ENCODE measurements at regions not wholly inside any gene's neighbourhood (a gene's known extent, or its start where the extent isn't known, plus 50 kb on each side); places are given as distances from the start of the nearest gene placed in this dataset.

- TF ChIP-seq CHD7 (IDR thresholded peaks at IDR 0.05; ENCODE audit: insufficient replicate concordance, low read length) (no peak), SRF (IDR thresholded peaks at IDR 0.05; ENCODE audit: low read depth, low read length) (no peak), USF2 (IDR thresholded peaks at IDR 0.05; ENCODE audit: low read length) (no peak), YY1 (IDR thresholded peaks at IDR 0.05; ENCODE audit: low read depth, low read length) (no peak), MAX (IDR thresholded peaks at IDR 0.05) (no peak), CEBPB (IDR thresholded peaks at IDR 0.05; ENCODE audit: low read depth, low read length) (no peak), TAF7 (optimal IDR thresholded peaks at IDR 0.05; ENCODE audit: borderline replicate concordance, low read depth, low read length) (no peak)
Observed at GRCh38 chr13:68378294-68378693, 1148.2 kb upstream of the PCDH9 start (continued).

Data from H1 (cell line).